ENCODE measurements at regions not wholly inside any gene's neighbourhood (a gene's known extent, or its start where the extent isn't known, plus 50 kb on each side); places are given as distances from the start of the nearest gene placed in this dataset.

GRCh38 chr1:30321996-30322858 is 401.2 kb downstream of the MATN1 start:
- no peak overlapping the region for H3K27ac Mint-ChIP-seq
- no peaks in the 10 kb centered on the region for H3K9me3 ChIP-seq (ENCODE audit: control insufficient read depth in 2 of 2, low read length in 2 of 2)
- no peak overlapping the region for H3K4me3 Mint-ChIP-seq
- no peak overlapping the region for H3K27ac ChIP-seq (ENCODE audit: insufficient read depth, low read length, poor library complexity, severe bottlenecking)
- ATAC-seq (ENCODE audit: low read depth in 2 of 2) (no peak), DNase-seq (no peak)
- no peaks in the 10 kb centered on the region for H3K9me3 Mint-ChIP-seq
- no peaks in the 10 kb centered on the region for H3K36me3 Mint-ChIP-seq
- no peaks in the 10 kb centered on the region for H3K27me3 Mint-ChIP-seq
- no peaks in the 10 kb centered on the region for H3K4me1 ChIP-seq (ENCODE audit: control insufficient read depth, insufficient read depth, low read length, poor library complexity, severe bottlenecking)
- no peaks in the 10 kb centered on the region for H3K36me3 ChIP-seq (ENCODE audit: control insufficient read depth, insufficient read depth, low read length)
- no peaks in the 10 kb centered on the region for H3K27me3 ChIP-seq (ENCODE audit: control insufficient read depth, insufficient read depth, low read length)
- no peak overlapping the region for H3K4me3 ChIP-seq (ENCODE audit: low read depth, low read length)
- no peaks in the 10 kb centered on the region for H3K4me1 Mint-ChIP-seq

GRCh38 chr1:30321246-30321910 is 402.0 kb downstream of the MATN1 start:
- Mint-ChIP-seq H3K27ac (no peak overlapping the region), H3K4me3 (no peak overlapping the region), H3K27me3 (no peaks in the 10 kb centered on the region), H3K36me3 (no peaks in the 10 kb centered on the region), H3K4me1 (no peaks in the 10 kb centered on the region), H3K9me3 (no peaks in the 10 kb centered on the region)
- H3K27me3 ChIP-seq (ENCODE audit: control insufficient read depth, insufficient read depth, low read length), result no peaks in the 10 kb centered on the region
- H3K4me3 ChIP-seq (ENCODE audit: low read depth, low read length), result no peak overlapping the region
- H3K27ac ChIP-seq (ENCODE audit: insufficient read depth, low read length, poor library complexity, severe bottlenecking), result no peak overlapping the region
- no peak for DNase-seq
- H3K36me3 ChIP-seq (ENCODE audit: control insufficient read depth, insufficient read depth, low read length), result no peaks in the 10 kb centered on the region
- ATAC-seq (ENCODE audit: low read depth in 2 of 2), result no peak
- H3K4me1 ChIP-seq (ENCODE audit: control insufficient read depth, insufficient read depth, low read length, poor library complexity, severe bottlenecking), result no peaks in the 10 kb centered on the region
- H3K9me3 ChIP-seq (ENCODE audit: control insufficient read depth in 2 of 2, low read length in 2 of 2), result no peaks in the 10 kb centered on the region

- Histone ChIP-seq H3K4me3 (ENCODE audit: low read depth, low read length) (no peak overlapping the region), H3K36me3 (ENCODE audit: control insufficient read depth, insufficient read depth, low read length) (no peaks in the 10 kb centered on the region), H3K4me1 (ENCODE audit: control insufficient read depth, insufficient read depth, low read length, poor library complexity, severe bottlenecking) (no peaks in the 10 kb centered on the region), H3K27me3 (ENCODE audit: control insufficient read depth, insufficient read depth, low read length) (no peaks in the 10 kb centered on the region), H3K27ac (ENCODE audit: insufficient read depth, low read length, poor library complexity, severe bottlenecking) (no peak overlapping the region), H3K9me3 (ENCODE audit: control insufficient read depth in 2 of 2, low read length in 2 of 2) (no peaks in the 10 kb centered on the region)
- no peaks in the 10 kb centered on the region for H3K36me3 Mint-ChIP-seq
- H3K4me3 Mint-ChIP-seq, result no peak overlapping the region
- no peak overlapping the region for H3K27ac Mint-ChIP-seq
- DNase-seq, result no peak
- H3K9me3 Mint-ChIP-seq, result no peaks in the 10 kb centered on the region
- no peak for ATAC-seq (ENCODE audit: low read depth in 2 of 2)
- H3K27me3 Mint-ChIP-seq, result no peaks in the 10 kb centered on the region
- H3K4me1 Mint-ChIP-seq, result no peaks in the 10 kb centered on the region
Measured at GRCh38 chr1:30320581-30320890, 402.8 kb downstream of the MATN1 start.

GRCh38 chr1:30319765-30320580 is 403.4 kb downstream of the MATN1 start:
- H3K4me1 ChIP-seq (ENCODE audit: control insufficient read depth, insufficient read depth, low read length, poor library complexity, severe bottlenecking), result no peaks in the 10 kb centered on the region
- H3K9me3 Mint-ChIP-seq, result no peaks in the 10 kb centered on the region
- ATAC-seq (ENCODE audit: low read depth in 2 of 2) (no peak), DNase-seq (no peak)
- no peak overlapping the region for H3K27ac ChIP-seq (ENCODE audit: insufficient read depth, low read length, poor library complexity, severe bottlenecking)
- no peaks in the 10 kb centered on the region for H3K9me3 ChIP-seq (ENCODE audit: control insufficient read depth in 2 of 2, low read length in 2 of 2)
- no peak overlapping the region for H3K4me3 Mint-ChIP-seq
- no peak overlapping the region for H3K27ac Mint-ChIP-seq
- no peaks in the 10 kb centered on the region for H3K4me1 Mint-ChIP-seq
- no peaks in the 10 kb centered on the region for H3K27me3 Mint-ChIP-seq
- H3K4me3 ChIP-seq (ENCODE audit: low read depth, low read length), result no peak overlapping the region
- H3K36me3 Mint-ChIP-seq, result no peaks in the 10 kb centered on the region
- no peaks in the 10 kb centered on the region for H3K36me3 ChIP-seq (ENCODE audit: control insufficient read depth, insufficient read depth, low read length)
- H3K27me3 ChIP-seq (ENCODE audit: control insufficient read depth, insufficient read depth, low read length), result no peaks in the 10 kb centered on the region

- H3K27ac ChIP-seq (ENCODE audit: insufficient read depth, low read length, poor library complexity, severe bottlenecking), result no peak overlapping the region
- DNase-seq (no peak), ATAC-seq (ENCODE audit: low read depth in 2 of 2) (no peak)
- Mint-ChIP-seq H3K9me3 (no peaks in the 10 kb centered on the region), H3K27me3 (no peaks in the 10 kb centered on the region), H3K36me3 (no peaks in the 10 kb centered on the region), H3K4me3 (no peak overlapping the region), H3K4me1 (no peaks in the 10 kb centered on the region), H3K27ac (no peak overlapping the region)
- no peaks in the 10 kb centered on the region for H3K4me1 ChIP-seq (ENCODE audit: control insufficient read depth, insufficient read depth, low read length, poor library complexity, severe bottlenecking)
- H3K4me3 ChIP-seq (ENCODE audit: low read depth, low read length), result no peak overlapping the region
- no peaks in the 10 kb centered on the region for H3K27me3 ChIP-seq (ENCODE audit: control insufficient read depth, insufficient read depth, low read length)
- H3K36me3 ChIP-seq (ENCODE audit: control insufficient read depth, insufficient read depth, low read length), result no peaks in the 10 kb centered on the region
- H3K9me3 ChIP-seq (ENCODE audit: control insufficient read depth in 2 of 2, low read length in 2 of 2), result no peaks in the 10 kb centered on the region
Measured at GRCh38 chr1:30318864-30319718, 404.3 kb downstream of the MATN1 start.

- Mint-ChIP-seq H3K4me3 (no peak overlapping the region), H3K36me3 (no peaks in the 10 kb centered on the region), H3K4me1 (no peaks in the 10 kb centered on the region), H3K27ac (no peak overlapping the region), H3K9me3 (no peaks in the 10 kb centered on the region), H3K27me3 (no peaks in the 10 kb centered on the region)
- H3K27me3 ChIP-seq (ENCODE audit: control insufficient read depth, insufficient read depth, low read length), result no peaks in the 10 kb centered on the region
- no peak overlapping the region for H3K27ac ChIP-seq (ENCODE audit: insufficient read depth, low read length, poor library complexity, severe bottlenecking)
- no peaks in the 10 kb centered on the region for H3K36me3 ChIP-seq (ENCODE audit: control insufficient read depth, insufficient read depth, low read length)
- DNase-seq, result no peak
- H3K4me3 ChIP-seq (ENCODE audit: low read depth, low read length), result no peak overlapping the region
- no peaks in the 10 kb centered on the region for H3K9me3 ChIP-seq (ENCODE audit: control insufficient read depth in 2 of 2, low read length in 2 of 2)
- no peaks in the 10 kb centered on the region for H3K4me1 ChIP-seq (ENCODE audit: control insufficient read depth, insufficient read depth, low read length, poor library complexity, severe bottlenecking)
- no peak for ATAC-seq (ENCODE audit: low read depth in 2 of 2)
Measured at GRCh38 chr1:30318413-30318812, 405.0 kb downstream of the MATN1 start.

- Histone ChIP-seq H3K9me3 (ENCODE audit: control insufficient read depth in 2 of 2, low read length in 2 of 2) (no peaks in the 10 kb centered on the region), H3K36me3 (ENCODE audit: control insufficient read depth, insufficient read depth, low read length) (no peaks in the 10 kb centered on the region), H3K4me1 (ENCODE audit: control insufficient read depth, insufficient read depth, low read length, poor library complexity, severe bottlenecking) (no peaks in the 10 kb centered on the region), H3K27ac (ENCODE audit: insufficient read depth, low read length, poor library complexity, severe bottlenecking) (no peak overlapping the region), H3K4me3 (ENCODE audit: low read depth, low read length) (no peak overlapping the region), H3K27me3 (ENCODE audit: control insufficient read depth, insufficient read depth, low read length) (no peaks in the 10 kb centered on the region)
- Mint-ChIP-seq H3K9me3 (no peaks in the 10 kb centered on the region), H3K4me3 (no peak overlapping the region), H3K4me1 (no peaks in the 10 kb centered on the region), H3K27ac (no peak overlapping the region), H3K27me3 (no peaks in the 10 kb centered on the region), H3K36me3 (no peaks in the 10 kb centered on the region)
- ATAC-seq (ENCODE audit: low read depth in 2 of 2), result no peak
- no peak for DNase-seq
Measured at GRCh38 chr1:30317921-30318320, 405.5 kb downstream of the MATN1 start.
